ENCODE measurements at regions not wholly inside any gene's neighbourhood (a gene's known extent, or its start where the extent isn't known, plus 50 kb on each side); places are given as distances from the start of the nearest gene placed in this dataset.

- Mint-ChIP-seq H3K4me3 (ENCODE audit: unreplicated experiment) (no peak overlapping the region), H3K9me3 (ENCODE audit: unreplicated experiment) (no peaks in the 10 kb centered on the region), H3K27ac (ENCODE audit: unreplicated experiment) (no peak overlapping the region), H3K36me3 (ENCODE audit: unreplicated experiment) (no peaks in the 10 kb centered on the region), H3K27me3 (ENCODE audit: unreplicated experiment) (peaks cover 6% of the 10 kb centered on the region), H3K4me1 (ENCODE audit: unreplicated experiment) (no peaks in the 10 kb centered on the region)
- DNase-seq (ENCODE audit: extremely low spot score, unreplicated experiment), result no peak
- TF ChIP-seq CTCF (IDR thresholded peaks at IDR 0.05), result no peak
Observed at GRCh38 chr2:67725731-67726130, 328.6 kb downstream of the ETAA1 start.

DNA sequence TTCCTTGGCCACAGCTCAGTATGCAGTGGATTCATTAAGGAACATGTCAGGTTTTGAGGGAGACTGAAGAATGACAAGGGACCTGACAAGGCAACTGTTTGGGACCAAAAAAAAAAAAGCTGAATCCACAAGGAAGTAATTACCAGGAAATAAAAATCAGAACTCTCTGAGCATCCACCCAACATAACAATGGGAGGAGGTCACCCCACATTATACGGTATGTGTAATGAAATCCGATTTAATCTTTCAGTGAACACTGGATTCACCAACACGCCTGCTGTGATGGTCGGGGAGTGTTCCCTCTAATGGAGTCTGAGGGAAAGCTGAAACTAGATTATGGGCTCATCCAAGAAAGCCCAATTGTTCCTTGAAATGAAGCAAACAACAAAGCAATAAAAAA is 329.3 kb downstream of the ETAA1 start:
- H3K4me3 Mint-ChIP-seq (ENCODE audit: unreplicated experiment), result no peak overlapping the region
- TF ChIP-seq CTCF (IDR thresholded peaks at IDR 0.05), result no peak
- H3K27me3 Mint-ChIP-seq (ENCODE audit: unreplicated experiment), result peaks cover 6% of the 10 kb centered on the region
- no peak overlapping the region for H3K27ac Mint-ChIP-seq (ENCODE audit: unreplicated experiment)
- no peaks in the 10 kb centered on the region for H3K9me3 Mint-ChIP-seq (ENCODE audit: unreplicated experiment)
- DNase-seq (ENCODE audit: extremely low spot score, unreplicated experiment), result no peak
- no peaks in the 10 kb centered on the region for H3K4me1 Mint-ChIP-seq (ENCODE audit: unreplicated experiment)
- no peaks in the 10 kb centered on the region for H3K36me3 Mint-ChIP-seq (ENCODE audit: unreplicated experiment)

DNA sequence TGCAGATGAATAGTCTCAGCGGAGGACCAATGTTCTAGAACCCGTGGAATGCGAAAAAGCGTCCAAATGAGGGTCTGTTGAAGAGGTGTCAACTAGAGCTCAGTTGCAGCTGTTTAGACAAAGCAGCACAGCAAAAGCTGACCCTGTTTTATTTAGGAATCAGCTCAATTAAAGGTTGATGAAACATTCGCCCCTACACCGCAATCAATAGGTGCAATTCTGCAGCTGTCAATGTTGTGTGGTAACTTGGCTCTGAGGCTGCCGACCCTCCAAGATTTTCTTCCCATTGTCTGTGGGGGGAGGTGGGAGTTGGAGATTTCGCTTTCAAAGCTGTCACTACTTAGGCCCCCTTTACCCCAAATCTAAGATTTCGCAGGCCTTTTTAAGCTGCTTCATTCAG is 330.0 kb downstream of the ETAA1 start:
- H3K27me3 Mint-ChIP-seq (ENCODE audit: unreplicated experiment), result peaks cover 6% of the 10 kb centered on the region
- no peaks in the 10 kb centered on the region for H3K36me3 Mint-ChIP-seq (ENCODE audit: unreplicated experiment)
- H3K4me3 Mint-ChIP-seq (ENCODE audit: unreplicated experiment), result no peak overlapping the region
- no peak overlapping the region for H3K27ac Mint-ChIP-seq (ENCODE audit: unreplicated experiment)
- no peak for TF ChIP-seq CTCF (IDR thresholded peaks at IDR 0.05)
- DNase-seq (ENCODE audit: extremely low spot score, unreplicated experiment), result no peak
- H3K9me3 Mint-ChIP-seq (ENCODE audit: unreplicated experiment), result no peaks in the 10 kb centered on the region
- no peaks in the 10 kb centered on the region for H3K4me1 Mint-ChIP-seq (ENCODE audit: unreplicated experiment)

- no peak overlapping the region for H3K27ac Mint-ChIP-seq (ENCODE audit: unreplicated experiment)
- no peak for TF ChIP-seq CTCF (IDR thresholded peaks at IDR 0.05)
- H3K27me3 Mint-ChIP-seq (ENCODE audit: unreplicated experiment), result peaks cover 6% of the 10 kb centered on the region
- no peaks in the 10 kb centered on the region for H3K9me3 Mint-ChIP-seq (ENCODE audit: unreplicated experiment)
- H3K4me1 Mint-ChIP-seq (ENCODE audit: unreplicated experiment), result no peaks in the 10 kb centered on the region
- H3K4me3 Mint-ChIP-seq (ENCODE audit: unreplicated experiment), result no peak overlapping the region
- H3K36me3 Mint-ChIP-seq (ENCODE audit: unreplicated experiment), result no peaks in the 10 kb centered on the region
- DNase-seq (ENCODE audit: extremely low spot score, unreplicated experiment), result no peak
Observed at GRCh38 chr2:67727623-67728022, 330.5 kb downstream of the ETAA1 start.

- no peak for TF ChIP-seq CTCF (IDR thresholded peaks at IDR 0.05)
- H3K4me3 Mint-ChIP-seq (ENCODE audit: unreplicated experiment), result no peak overlapping the region
- DNase-seq (ENCODE audit: extremely low spot score, unreplicated experiment), result no peak
- H3K9me3 Mint-ChIP-seq (ENCODE audit: unreplicated experiment), result no peaks in the 10 kb centered on the region
- no peak overlapping the region for H3K27ac Mint-ChIP-seq (ENCODE audit: unreplicated experiment)
- no peaks in the 10 kb centered on the region for H3K4me1 Mint-ChIP-seq (ENCODE audit: unreplicated experiment)
- H3K36me3 Mint-ChIP-seq (ENCODE audit: unreplicated experiment), result no peaks in the 10 kb centered on the region
- H3K27me3 Mint-ChIP-seq (ENCODE audit: unreplicated experiment), result peaks cover 3% of the 10 kb centered on the region
Observed at GRCh38 chr2:67729474-67729873, 332.3 kb downstream of the ETAA1 start.

Data from osteocyte (in vitro differentiated cells).